Neuron (in vitro differentiated cells): ENCODE measurements at regions not wholly inside any gene's neighbourhood (a gene's known extent, or its start where the extent isn't known, plus 50 kb on each side); places are given as distances from the start of the nearest gene placed in this dataset.
"Not testable (repeated sequence)": the region's sequence is repeated elsewhere in the genome, so short reads cannot be mapped to it uniquely, and the experiment has no call there.

Source experiments
- H2AFZ ChIP-seq: one replicate; pipeline ENCODE4 v1.6.1; 2013; ENCODE audit warnings: low read depth, mild to moderate bottlenecking, inconsistent platforms, low read length, moderate library complexity
- H3K27me3 ChIP-seq: one replicate; pipeline ENCODE4 v1.6.1; 2013; ENCODE audit warnings: low read length; ENCODE audit not compliant: insufficient read depth
- H3K36me3 ChIP-seq: one replicate; pipeline ENCODE4 v1.6.1; 2013; ENCODE audit warnings: low read length; ENCODE audit not compliant: insufficient read depth
- H3K4me1 ChIP-seq: one replicate; pipeline ENCODE4 v1.6.1; 2013; ENCODE audit warnings: low read length; ENCODE audit not compliant: insufficient read depth
- H3K4me3 ChIP-seq: 2 replicates; pipeline ENCODE4 v1.5.1; 2013; ENCODE audit warnings: mild to moderate bottlenecking, low read length, moderate library complexity
- H3K9me3 ChIP-seq: one replicate; pipeline ENCODE4 v1.6.1; 2013; ENCODE audit warnings: low read length

DNA sequence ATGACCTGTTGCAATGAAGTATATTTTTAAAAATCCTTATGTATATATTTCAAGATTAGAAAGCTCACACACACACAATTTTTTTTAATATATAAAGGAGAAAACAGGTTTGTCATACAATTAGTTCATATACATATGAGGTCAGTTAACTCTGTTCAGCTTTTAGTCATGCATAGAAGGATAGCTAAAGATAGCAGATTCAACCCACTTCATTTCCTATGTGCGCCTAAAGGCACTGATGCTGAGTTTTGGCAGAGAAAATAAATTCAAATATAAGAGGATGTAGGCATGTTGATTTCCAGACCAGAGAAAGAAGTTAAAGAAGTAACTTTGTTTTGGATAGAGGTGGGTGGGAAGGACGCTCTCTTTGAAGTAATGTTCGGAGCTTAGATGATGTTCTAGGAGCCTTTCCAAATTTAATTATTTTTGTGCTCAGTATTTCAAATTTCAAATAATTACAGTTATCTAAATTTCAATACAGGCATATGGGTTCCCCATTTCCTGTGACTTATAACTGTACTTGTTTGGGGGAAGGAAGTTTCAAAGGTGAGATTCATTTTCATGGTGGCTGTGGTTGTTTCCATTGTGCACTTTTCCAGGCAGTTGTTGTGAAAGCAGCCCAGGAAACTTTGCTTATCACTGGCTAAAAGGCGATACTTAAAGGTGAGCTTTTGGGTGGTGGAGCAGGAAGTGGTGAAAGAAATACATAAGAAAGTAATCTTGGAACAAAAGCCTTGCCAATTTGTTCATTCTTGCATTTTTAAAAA lies 523.4 kb upstream of the FANCL start:
- H3K36me3 ChIP-seq: no peaks in the 10 kb centered on the region
- peaks cover 15% of the 10 kb centered on the region for H3K4me1 ChIP-seq
- H2AFZ ChIP-seq: no peak overlapping the region
- no peaks in the 10 kb centered on the region for H3K9me3 ChIP-seq
- H3K4me3 ChIP-seq: no peak overlapping the region
- H3K27me3 ChIP-seq: no peaks in the 10 kb centered on the region

DNA sequence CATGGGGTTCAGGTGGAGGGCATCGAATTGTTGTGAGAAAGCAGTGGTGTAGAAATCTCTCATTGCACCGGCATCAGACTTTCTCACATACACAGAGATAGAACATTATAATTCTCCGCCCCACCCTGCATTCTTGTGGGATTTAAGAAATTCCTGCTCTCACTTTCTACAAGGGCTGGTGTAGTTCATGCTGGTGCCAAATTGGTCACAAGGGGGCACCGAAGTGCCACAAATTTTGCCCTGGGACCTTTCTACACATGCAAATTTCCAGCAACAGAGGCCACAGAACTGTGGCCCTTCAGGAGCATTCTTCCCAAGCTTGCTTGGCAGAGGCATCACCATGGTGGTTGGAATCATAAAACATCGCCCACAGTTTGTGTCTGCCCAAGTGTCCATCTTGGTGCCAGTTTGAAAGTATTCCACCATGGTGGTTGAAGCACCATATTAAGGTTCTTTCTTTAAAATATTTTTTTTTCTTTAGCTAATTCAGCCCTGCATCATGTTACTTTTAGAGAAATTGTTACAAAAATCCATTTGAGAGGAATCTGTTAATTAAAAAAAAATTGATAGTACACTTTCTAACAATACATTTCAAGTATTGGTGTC lies 521.2 kb upstream of the FANCL start:
- Histone ChIP-seq H3K36me3 (no peaks in the 10 kb centered on the region), H2AFZ (peak overlapping the region; percentile 10), H3K4me3 (no peak overlapping the region), H3K27me3 (no peaks in the 10 kb centered on the region), H3K9me3 (no peaks in the 10 kb centered on the region), H3K4me1 (peaks cover 6% of the 10 kb centered on the region)

DNA sequence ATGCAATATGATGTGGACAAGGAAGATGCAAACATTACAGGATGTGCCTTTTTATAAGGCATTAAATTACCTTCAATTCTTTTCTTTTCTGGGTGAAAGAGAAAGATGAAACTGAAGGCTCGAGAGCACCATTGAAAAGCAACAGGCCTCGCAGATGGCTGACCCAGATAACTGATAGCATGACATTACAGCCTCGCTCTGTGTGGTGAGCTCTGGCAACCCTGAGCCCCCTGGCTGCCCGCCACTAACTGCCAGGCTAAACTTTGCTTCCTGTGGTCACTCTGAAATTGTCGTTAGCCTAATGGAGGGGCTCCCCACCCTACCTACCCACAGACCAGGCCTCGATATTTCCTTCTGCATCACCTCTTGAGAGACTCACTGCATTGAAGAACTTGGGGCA lies 516.8 kb upstream of the FANCL start:
- no peak overlapping the region for H2AFZ ChIP-seq
- no peaks in the 10 kb centered on the region for H3K9me3 ChIP-seq
- peaks cover 3% of the 10 kb centered on the region for H3K4me1 ChIP-seq
- H3K4me3 ChIP-seq: no peak overlapping the region
- H3K27me3 ChIP-seq: no peaks in the 10 kb centered on the region
- no peaks in the 10 kb centered on the region for H3K36me3 ChIP-seq

DNA sequence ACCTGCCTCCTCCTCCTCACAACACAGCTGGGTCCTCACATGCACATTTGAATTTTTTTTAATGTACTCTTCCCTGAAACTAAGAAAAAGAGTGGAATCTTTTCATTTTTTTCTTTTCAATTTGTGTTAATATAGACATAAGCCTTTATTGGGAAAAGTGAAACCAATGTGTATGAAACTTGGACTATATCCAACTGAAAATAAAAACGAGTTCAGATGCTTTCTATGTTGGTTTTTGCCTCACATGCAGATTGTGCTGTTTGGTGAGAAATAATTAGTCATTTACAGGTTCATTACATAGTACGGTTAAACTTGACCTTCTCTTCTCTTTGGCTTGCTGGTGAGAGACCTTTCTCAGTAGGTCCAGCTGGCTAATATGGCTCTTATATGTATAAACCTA lies 515.2 kb upstream of the FANCL start:
- no peak overlapping the region for H3K4me3 ChIP-seq
- no peaks in the 10 kb centered on the region for H3K27me3 ChIP-seq
- no peak overlapping the region for H2AFZ ChIP-seq

DNA sequence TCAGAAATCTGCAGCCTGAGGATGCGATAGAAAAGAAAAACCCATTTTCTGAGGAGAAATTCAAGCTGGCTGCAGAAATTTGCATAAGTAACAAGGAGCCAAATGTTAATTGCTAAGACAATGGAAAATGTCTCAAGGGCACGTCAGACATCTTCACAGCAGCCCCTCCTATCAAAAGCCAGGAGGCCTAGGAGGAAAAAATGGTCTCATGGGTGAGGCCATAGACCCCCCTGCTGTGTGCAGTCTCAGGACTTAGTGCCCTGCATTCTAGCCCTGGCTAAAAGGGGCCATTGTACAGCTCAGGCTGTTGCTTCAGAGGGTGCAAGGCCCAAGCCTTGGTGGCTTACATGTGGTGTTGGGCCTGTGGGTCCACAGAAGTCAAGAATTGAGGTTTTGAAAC lies 511.4 kb upstream of the FANCL start:
- not testable (repeated sequence) for H3K4me3 ChIP-seq, H3K4me1 ChIP-seq, H2AFZ ChIP-seq, H3K9me3 ChIP-seq, H3K27me3 ChIP-seq, H3K36me3 ChIP-seq

More for the DNA sequence above, 515.2 kb upstream of the FANCL start:
- H3K9me3 ChIP-seq: no peaks in the 10 kb centered on the region
- no peaks in the 10 kb centered on the region for H3K4me1 ChIP-seq
- H3K36me3 ChIP-seq: no peaks in the 10 kb centered on the region

DNA sequence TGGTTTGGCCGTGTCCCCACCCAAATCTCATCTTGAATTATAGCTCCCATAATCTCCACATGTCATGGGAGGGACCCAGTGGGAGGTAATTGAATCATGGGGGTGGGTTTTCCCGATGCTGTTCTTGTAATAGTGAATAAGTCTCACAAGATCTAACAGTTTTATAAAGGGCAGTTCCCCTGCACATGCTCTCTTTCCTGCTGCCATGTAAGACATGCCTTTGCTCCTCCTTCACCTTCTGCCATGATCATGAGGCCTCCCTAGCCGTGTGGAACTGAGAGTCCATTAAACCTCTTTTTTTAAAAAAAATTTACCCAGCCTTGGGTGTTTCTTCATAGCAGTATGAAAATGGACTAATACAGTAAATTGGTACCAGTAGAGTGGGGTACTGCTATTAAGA lies 510.6 kb upstream of the FANCL start:
- H2AFZ ChIP-seq, H3K4me1 ChIP-seq, H3K9me3 ChIP-seq, H3K36me3 ChIP-seq, H3K27me3 ChIP-seq, H3K4me3 ChIP-seq: not testable (repeated sequence)

DNA sequence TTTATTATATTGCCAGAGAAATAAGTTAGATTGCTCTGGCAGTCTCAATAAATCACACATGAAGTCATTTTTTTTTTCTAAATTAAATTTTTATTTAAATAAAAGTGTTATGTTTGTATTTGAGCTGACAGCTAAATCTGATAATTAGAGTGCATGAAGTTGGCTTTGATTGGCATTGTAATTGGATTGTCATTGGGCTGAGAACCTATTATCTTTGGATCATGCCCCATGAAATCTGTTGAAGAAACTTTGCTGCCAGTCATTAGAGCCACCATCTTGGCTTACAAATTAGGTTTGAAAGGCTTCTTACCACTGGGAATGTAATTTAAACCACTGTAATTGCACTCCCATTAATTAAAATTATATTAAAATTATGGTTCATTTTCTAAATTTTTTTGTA lies 507.9 kb upstream of the FANCL start:
- Histone ChIP-seq H3K36me3 (no peaks in the 10 kb centered on the region), H2AFZ (no peak overlapping the region), H3K9me3 (no peaks in the 10 kb centered on the region), H3K4me3 (no peak overlapping the region), H3K27me3 (no peaks in the 10 kb centered on the region), H3K4me1 (no peaks in the 10 kb centered on the region)

DNA sequence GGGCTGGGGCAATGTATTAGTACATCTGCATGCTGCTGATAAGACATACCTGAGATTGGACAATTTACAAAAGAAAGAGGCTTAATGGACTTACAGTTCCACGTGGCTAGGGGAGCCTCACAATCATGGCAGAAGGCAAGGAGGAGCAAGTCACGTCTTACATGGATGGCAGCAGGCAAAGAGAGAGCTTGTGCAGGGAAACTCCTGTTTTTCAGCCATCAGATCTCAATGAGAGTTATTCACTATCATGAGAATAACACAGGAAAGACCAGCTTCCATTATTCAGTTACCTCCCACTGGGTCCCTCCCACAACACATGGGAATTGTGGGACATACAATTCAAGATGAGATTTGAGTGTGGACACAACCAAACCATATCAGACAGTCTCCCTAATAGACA lies 504.2 kb upstream of the FANCL start:
- H3K9me3 ChIP-seq: not testable (repeated sequence)

DNA sequence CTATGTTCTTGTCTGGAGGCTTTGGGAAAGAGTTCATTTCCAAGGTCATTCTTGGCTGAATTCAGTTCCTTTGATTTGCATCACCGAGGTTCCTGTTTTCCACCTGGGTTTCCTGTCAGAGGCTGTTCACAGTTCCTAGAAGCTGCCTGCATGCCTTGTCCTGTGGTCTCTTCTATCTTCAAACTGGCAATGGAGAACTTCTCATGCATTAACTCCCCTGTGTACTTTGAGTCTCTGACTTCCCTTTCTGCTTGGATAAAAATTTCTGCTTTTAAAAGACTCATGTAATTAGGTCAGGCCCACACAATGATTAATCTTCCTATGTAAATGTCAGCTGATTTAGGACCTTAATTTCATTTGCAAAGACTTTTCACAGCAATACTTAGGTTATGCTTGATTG lies 499.3 kb upstream of the FANCL start:
- no peaks in the 10 kb centered on the region for H3K9me3 ChIP-seq
- no peaks in the 10 kb centered on the region for H3K4me1 ChIP-seq
- no peak overlapping the region for H3K4me3 ChIP-seq
- peaks cover 2% of the 10 kb centered on the region for H3K27me3 ChIP-seq
- no peaks in the 10 kb centered on the region for H3K36me3 ChIP-seq
- H2AFZ ChIP-seq: no peak overlapping the region

More for the DNA sequence above, 504.2 kb upstream of the FANCL start:
- H3K36me3 ChIP-seq, H3K27me3 ChIP-seq, H3K4me1 ChIP-seq, H2AFZ ChIP-seq, H3K4me3 ChIP-seq: not testable (repeated sequence)

DNA sequence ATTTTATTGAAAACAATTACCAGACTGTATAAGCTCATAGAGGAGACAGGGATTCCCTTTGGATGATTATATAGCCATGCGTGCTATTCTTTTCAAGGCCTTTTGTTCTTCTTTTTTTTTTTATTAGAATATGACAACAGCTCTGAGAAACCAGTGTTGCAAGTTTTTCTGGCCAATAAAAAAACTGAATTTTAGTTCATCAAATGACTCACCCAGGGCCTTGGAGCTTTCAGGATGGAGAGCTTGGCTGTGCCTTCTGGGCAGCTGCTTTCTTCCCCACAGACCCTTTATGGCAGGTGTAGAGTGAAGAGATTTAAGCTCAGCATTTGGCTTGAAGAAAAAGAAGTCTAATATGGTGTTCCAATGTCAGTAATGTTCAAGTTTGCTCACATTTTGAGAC lies 497.9 kb upstream of the FANCL start:
- Histone ChIP-seq H3K36me3 (no peaks in the 10 kb centered on the region), H3K4me3 (no peak overlapping the region)

DNA sequence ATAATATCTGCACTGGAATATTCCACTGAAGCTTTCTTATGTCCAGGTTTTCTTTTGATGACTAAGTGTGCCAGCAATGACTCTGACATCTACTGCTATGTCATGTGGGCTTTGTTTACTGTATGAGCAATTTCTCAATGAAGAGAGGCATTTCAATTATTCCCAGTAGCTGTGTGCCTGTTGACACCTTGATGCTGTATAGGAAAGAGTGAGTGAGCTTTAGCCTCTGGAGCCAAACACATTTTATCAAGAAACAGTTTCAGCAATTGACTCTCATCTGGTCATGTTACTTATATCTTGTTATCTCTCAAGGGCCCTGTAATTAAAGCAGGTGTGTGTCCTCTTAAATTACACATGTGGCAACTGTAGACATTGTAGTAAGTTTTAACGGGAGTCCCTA lies 493.2 kb upstream of the FANCL start:
- no peak overlapping the region for H2AFZ ChIP-seq
- peaks cover 3% of the 10 kb centered on the region for H3K27me3 ChIP-seq
- no peaks in the 10 kb centered on the region for H3K36me3 ChIP-seq
- H3K9me3 ChIP-seq: no peaks in the 10 kb centered on the region
- H3K4me1 ChIP-seq: no peaks in the 10 kb centered on the region
- H3K4me3 ChIP-seq: no peak overlapping the region

More for the DNA sequence above, 497.9 kb upstream of the FANCL start:
- Histone ChIP-seq H3K4me1 (no peaks in the 10 kb centered on the region), H3K27me3 (peaks cover 4% of the 10 kb centered on the region), H3K9me3 (no peaks in the 10 kb centered on the region), H2AFZ (no peak overlapping the region)

DNA sequence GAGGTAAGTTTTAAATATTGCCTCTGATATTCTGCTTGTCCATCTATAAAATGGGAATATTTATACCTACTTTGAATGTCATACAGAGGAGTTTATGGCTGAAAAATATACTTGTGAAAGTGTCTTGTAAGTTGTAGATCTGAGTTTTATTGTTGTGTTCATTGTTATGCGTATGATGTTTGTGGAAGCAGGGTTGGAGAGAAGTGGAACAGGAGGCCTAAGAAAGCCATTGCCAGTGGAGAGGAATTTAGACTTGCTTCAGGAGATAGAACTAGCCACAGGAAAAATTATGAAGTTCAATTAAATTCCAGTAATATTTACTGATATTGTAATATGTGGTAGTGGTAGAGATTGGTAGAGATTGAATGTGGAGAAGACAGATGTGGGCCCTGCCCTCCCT lies 491.9 kb upstream of the FANCL start:
- Histone ChIP-seq H2AFZ (no peak overlapping the region), H3K27me3 (peaks cover 3% of the 10 kb centered on the region), H3K9me3 (no peaks in the 10 kb centered on the region), H3K4me3 (no peak overlapping the region), H3K4me1 (no peaks in the 10 kb centered on the region), H3K36me3 (no peaks in the 10 kb centered on the region)

DNA sequence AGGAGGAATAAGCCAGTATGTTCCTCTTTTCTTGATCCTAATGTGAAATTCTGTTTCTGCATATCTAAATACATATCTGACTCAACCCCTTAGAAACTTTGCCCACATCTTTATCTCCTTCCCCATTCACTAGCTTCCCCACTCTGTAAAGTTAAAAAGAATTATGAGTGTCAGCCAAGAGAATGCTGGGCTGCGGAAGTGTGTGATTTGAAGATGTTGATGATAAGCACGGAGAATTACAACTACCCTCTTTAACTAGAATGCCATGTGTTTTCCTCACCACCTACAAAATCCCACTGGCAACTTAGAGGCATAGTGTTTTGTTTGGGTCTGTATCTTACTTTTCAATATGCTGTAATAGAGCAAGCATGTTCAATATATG lies 490.4 kb upstream of the FANCL start:
- H3K27me3 ChIP-seq: peaks cover 3% of the 10 kb centered on the region
- H3K9me3 ChIP-seq: no peaks in the 10 kb centered on the region
- H3K4me1 ChIP-seq: no peaks in the 10 kb centered on the region
- H2AFZ ChIP-seq: no peak overlapping the region
- H3K4me3 ChIP-seq: no peak overlapping the region
- no peaks in the 10 kb centered on the region for H3K36me3 ChIP-seq
